RPMI8226 (cell line): ENCODE measurements at regions not wholly inside any gene's neighbourhood (a gene's known extent, or its start where the extent isn't known, plus 50 kb on each side); places are given as distances from the start of the nearest gene placed in this dataset.
"Not testable (repeated sequence)": the region's sequence is repeated elsewhere in the genome, so short reads cannot be mapped to it uniquely, and the experiment has no call there.

Experiments used
- DNase-seq: peaks from one replicate; pipeline ENCODE4 v3.0.0-alpha.2; 2015

DNA sequence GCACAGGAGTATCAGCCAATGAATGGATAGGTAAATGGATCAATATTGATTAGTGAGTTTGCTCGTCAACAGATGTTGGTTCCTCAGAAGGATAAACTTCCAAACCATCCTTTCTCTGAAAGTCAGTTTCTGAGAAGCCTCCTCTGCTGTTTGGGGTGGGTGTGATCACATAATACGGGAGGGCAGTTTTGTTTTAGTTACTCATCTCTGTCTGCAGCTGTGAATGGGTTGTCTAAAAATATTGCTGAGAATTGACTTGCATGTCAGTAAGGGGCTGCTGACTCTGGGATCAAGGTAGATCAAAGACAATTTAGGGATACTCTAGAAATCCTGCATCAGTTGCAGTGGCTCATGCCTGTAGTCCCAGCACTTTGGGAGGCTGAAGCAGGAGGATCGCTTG is 390.8 kb upstream of the AMELY start:
- no peak for DNase-seq

DNA sequence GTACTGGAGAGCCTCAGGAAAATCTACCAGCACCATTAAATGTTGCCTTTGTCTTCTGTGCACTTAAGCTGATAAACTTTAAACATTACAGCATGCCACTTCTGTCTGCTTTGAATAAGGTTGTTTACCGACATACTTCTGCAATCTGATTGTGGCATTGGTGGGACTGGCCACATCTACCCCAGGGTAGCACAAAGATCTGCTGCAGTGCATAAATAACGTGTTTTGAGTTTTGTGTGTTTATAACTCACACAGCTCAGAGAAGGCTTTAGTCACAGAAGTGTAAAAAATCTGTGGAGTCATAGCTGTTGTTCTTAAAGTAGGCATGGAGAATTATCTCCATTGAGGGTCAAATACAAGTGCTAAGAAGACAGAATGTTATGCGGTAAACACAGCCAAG is 388.4 kb upstream of the AMELY start:
- DNase-seq, result no peak

DNA sequence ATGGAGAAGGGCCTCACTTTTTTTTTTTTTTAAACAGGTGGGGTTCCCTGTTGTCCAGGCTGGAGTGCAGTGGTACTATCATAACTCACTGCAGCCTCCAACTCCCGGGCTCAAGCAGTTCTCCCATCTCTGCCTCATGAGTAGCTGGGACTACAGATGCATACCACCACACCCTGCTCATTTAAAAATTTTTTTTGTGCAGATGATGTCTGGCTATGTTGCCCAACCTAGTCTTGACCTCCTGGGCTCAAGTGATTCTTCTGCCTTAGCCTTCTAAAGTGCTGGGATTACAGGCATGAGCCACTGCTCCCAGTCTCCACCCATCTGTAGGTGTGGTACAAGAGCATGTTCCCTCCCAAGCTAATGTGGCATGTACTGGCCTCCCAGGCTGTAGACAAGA is 380.6 kb upstream of the AMELY start:
- DNase-seq, result no peak

DNA sequence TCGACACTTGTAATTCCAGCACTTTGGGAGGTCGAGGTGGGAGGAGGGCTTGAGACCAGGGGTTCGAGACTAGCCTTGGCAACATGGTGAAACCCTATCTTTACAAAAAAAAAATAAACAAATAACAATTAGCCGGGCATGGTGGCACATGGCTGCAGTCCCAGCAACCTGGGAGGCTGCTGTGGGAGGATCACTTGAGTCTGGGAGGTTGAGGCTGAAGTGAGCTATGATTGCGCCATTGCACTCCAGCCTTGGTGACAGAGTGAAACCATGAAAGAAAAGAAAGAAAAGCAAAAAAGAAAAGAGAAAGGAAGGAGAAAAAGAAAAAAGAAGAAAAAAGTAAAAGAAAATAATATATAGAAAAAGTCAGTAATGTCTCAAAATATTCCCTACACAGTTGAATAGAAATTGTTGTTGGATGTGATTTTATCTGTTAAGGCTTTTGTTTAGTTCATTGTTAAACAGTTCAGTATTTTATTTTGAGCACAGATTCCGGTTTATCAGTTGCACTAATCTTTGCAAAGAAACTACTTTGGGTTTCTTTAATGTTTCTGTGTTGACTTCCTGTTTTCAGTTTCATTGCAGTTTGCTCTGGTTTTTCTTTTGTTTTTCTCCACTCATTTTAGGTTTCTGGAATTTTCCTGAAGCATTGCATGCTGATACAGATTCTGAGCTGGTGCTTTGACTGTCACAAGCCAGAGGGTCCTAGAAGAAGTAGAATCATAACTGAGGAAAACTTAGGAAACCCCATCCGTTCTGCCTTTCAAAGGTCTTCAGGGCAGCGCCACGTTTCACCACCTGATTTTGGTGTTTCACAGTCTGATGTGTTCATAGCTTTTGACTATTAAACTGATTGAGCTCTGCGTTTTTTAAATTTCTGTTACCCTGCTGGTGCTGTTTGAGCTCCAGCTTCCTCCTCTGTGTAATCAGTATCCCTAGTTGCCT is 378.6 kb upstream of the AMELY start:
- DNase-seq, result peak; percentile 15

DNA sequence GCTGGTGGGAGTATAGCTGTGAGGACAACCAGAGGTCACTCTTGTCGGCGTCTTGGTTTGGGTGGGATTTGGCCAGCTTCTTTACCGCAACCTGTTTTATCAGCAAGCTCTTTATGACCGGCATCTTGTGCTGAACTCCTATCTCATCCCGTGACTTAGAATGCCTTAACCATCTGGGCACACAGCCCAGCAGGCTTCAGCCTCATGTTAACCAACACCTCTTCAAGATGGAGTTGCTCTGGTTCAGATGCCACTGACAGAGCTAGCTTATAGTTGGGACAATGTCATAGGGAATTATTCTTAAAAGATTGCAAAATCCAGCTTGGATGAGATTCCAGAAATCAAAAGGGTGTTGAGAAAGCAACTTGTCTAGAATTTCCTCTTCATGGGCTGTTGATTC is 377.1 kb upstream of the AMELY start:
- no peak for DNase-seq

DNA sequence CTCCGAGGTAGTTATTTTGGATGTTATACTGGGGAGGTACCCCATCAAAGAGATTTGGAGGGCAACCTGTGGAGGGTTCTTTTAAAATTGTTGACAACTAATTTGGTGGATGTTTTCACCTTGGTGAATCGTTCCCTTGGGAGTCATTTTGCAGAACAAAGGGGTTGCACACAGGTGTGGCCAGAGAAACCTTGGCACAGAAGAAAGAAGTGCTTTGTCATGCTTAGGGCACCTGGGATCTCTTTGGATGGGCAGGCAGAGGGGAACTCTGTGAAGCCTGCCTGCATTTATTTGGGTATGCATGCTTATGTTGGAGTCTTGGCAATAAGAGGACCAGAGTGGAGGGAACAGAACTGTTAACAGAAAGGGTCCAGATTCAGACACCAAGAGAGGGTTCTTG is 376.4 kb upstream of the AMELY start:
- DNase-seq, result not testable (repeated sequence)

DNA sequence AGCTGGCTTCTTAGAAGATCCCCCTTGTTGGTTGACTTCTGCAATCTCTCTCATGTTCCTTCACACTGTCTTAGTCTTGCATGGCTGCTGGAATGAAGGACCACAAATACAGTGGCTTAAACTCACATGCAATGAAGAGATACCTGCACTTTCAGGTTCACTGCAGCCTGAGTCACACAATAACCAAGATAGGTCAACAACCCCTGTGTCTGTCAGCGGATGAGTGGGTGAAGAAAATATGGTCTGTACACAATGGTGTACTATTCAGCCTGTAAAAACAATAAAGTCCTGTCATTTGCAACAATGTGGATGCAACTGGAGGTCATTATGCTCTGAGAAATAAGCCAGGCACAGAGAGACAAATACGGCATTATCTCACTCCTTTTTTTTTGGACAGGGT is 373.8 kb upstream of the AMELY start:
- DNase-seq, result no peak

DNA sequence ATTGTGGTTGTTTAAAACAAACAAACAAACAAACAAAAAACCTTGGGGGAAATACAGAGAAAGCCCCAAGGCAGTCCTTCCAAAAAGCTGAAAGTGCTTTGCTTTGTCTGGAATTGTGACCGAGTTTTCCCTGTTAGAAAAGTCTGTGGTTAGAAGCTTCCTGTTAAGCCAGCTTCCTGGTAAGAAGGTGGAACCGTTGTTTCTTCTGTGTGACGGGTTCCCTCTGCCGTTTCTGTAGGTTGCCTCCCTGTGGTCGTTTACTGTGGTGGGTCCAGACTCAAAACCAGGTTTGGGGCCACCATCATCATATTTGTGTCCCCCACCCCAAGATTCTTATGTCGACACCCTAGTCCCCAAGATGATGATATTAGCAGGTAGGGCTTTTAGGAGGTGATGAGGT is 371.4 kb upstream of the AMELY start:
- DNase-seq, result no peak

DNA sequence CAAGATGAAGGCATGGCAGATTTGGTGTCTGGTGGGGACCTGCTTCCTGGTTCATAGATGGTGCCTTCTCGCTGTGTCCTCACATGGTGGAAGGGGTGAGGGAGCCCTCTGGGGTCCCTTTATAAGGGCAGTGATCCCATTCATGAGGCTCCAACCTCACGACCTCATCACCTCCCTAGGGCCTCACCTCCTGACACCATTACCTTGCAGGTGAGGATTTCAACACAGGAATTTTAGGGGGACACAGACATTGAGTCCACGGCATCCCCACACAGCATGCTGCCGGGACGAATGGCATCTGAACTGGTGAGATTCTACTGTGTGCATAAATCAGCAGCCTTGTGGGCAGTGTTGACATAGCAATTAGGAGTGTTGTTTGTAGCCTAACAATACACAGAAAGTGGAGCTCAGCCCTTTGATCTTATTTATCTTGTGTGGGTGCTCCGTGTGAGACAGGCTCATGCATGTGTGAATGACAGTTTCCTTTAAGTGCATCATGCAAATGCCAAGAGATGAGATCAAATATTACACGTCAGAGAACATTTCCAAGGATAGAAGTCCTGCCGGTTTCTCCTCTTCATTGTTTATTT is 368.7 kb upstream of the AMELY start:
- DNase-seq, result not testable (repeated sequence)

DNA sequence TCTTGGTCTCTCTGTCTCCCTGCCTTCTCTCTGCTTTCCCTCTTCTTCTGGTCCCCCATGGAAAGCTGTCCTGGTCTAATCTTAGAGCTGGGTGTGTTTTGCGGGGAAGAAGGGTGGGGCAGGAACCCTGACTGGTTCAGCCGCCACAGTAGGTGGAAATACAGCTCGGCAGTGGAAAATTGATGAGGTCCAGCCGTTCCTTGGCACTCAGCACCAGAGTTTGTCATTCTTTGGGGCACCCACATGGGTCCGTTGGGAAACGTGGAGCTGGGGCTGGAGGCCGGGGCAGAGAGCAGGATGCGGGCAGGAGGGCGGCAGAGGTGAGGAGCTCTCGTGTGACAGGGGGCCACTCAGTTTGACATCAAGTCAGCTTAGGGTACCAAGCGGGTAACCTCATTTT is 364.2 kb upstream of the AMELY start:
- no peak for DNase-seq

DNA sequence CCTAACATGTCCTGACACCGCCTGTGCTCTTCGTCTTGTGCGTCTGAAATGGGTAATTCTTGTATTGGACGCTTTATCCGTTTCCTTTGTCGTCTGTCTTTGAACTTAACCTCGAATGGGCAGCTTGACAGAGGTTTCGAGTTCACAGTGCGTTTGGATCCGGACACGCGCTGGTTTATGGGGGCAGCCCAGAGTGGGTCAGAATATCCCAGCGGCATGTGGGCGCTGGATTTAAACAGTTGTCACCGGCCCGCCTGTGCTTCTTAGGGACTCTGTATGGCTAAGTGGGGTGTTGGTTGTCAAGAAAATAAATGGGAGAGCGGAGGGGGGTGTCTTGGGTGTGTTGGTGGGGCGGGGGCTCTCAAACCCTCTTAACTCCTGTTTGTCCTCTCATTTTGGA is 363.5 kb upstream of the AMELY start:
- DNase-seq, result no peak

DNA sequence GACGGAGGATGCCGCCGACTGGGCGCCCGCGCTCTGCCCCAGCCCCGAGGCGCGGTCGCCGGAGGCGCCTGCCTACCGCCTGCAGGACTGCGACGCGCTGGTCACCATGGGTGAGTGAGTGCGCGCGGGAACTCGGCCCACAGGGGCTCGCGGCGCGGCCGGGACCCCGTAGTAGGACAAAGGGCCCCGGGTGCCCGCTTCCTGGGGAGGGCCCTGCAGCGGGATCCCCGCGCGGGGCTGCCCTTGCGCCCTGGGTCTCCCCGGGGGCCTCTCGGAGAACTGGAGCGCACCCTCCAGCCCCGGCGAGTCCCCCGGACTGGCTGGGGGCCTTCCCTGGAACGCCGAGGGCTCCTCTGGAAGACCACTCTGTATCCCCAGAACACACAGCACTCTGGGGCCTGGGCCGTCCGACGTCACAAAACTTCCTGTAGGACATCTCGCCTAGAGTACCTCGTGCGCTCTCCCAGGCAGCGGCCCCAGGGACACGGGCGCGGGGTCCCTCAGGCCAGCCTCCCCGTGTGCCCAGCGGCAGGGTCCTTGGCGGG is 362.9 kb upstream of the AMELY start:
- DNase-seq, result peak; percentile 12

DNA sequence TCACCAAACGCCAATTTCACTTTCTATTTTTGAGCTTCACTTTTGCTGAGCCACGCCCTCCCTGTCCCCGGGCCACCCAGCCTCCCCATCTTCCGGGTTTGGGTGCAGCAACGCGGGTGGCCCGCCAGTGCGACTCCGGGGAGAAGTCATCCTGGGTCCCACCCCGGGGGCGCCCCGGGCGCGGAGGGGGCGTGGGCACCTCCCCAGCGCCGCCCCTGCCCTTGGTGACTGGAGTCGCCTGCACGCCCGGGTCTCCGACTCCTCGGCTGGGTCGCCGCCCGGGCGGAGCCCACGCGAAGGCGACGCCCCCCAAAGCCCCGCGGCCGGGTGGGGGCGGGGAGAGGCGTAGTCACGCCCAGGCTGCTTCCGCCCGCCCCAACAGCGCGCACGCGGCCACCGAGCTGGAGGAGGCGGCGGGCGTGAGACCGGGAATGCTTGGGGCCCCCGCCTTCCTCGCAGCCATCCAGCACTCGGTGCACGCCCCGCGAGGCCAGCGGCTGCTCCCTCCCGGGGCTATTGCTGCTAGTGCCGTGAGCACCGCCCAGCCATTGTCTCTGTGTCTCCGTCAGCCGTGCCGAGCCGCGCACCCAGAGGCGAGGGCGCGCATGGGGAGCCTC is 362.1 kb upstream of the AMELY start:
- DNase-seq, result peak; percentile 78

DNA sequence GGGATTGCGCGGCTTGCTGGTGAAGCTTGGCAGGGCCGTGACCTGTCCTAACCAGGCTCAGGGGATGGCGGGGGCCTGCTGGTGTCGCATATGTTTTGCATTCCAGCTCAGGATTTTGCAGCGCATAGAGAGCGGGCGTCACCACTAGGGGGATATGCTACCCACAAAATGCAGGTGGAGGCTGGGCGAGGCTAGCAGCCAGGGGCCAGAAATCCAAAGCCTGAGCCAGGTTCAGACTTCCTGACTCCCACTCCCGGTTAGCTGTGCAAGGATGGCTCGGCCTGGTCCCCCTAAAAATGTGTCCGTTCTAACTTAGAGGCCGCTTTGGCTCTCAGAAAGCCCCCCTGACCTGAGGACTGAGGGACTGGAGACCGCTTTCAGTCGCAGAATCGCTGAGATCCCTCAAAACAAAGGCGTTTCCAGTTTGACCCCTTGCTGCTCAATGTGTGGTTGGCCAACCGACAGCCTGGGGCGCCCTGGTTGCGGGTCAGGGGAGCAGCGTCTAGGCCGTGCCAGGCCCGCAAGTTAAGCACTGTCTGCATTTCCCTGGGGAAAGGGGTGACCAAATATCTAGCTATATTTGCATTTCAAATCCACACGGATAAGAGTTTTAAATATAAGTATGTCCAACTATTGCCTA is 361.1 kb upstream of the AMELY start:
- peak; percentile 56 for DNase-seq

DNA sequence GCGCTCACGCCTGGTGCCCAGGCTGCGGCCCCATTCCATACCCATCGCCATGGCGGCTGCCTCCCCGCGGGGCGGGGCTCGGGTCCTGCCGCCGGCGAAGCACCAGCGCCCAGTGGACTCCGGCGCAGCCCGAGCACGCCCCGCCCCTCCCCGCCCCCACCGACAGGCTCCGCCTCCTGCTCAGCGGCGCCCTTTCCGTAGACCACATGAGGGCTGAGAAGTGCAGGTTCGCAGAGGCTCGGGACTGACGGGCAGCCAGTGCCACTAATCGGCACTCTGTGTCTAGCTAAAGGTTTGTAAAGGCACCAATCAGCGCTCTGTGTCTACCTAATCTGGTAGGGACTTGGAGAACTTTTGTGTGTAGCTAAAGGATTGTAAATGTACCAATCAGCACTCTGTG is 352.2 kb upstream of the AMELY start:
- DNase-seq, result no peak

DNA sequence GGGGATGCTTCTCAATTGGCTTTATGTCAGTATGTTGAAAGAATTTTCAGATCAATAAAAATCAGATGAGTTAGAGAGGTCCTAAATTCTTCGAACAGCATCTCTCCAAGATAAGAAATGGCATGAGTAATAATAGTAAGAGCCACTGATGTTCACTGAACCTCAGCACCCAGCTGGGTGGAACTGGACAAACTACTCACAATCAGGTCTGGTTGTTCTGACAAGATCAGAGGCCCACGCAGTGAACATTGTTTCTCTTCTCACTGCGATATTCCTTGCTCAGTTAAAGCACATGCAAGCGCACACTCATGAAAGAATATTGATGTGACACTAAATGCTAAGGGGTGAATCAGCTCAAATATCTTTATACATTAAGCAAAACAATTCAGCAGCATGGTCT is 351.0 kb upstream of the AMELY start:
- no peak for DNase-seq

DNA sequence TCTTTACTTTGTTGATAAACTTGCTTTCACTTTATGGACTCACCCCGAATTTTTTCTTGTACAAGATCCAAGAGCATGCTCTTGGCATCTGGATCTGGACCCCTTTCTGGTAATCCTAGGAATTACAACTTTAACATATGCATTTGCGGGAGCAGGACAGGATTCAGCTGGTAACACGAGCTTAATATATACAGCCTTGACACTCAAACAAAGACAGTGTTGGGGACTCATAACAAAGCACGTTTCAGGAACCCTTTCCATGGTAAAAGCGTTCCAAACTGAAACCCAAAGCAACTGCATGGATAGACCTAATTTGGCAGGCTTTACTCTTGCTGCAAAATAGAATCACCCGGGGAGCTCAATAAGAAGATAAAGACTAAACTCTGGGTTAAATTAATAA is 349.7 kb upstream of the AMELY start:
- no peak for DNase-seq

DNA sequence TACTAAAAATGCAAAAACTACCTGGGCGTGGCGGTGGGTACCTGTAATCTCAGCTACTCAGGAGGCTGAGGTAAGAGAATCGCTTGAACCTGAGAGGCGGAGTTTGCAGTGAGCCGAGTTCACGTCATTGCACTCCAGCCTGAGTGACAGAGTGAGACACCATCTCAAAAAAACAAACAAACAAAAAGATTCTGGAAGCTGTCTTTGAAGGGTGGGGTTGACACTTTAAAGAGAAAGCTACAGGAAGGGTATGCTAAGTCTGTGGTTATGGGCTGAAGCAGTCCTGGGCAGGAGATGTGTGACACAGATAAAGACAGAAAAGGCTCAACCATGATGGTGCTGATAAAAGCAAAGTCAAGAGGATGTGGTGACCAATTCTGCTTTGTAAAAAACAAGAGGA is 328.5 kb upstream of the AMELY start:
- DNase-seq, result no peak

DNA sequence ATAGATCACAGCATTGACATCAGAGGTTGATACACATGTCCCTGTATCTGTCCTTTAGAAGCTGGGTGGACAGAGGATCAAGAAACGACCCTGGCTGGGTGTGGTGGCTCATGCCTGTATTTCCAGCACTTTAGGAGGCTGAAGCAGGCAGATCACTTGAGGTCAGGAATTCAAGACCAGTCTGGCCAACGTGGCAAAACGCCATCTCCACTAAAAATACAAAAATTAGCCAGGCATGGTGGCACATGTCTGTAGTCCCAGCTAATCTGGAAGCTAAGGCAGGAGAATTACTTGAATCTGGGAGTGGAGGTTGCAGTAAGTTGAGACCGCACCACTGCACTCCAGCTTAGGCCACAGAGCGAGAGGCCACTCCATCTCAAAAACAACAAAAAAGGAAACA is 300.4 kb upstream of the AMELY start:
- DNase-seq, result no peak

DNA sequence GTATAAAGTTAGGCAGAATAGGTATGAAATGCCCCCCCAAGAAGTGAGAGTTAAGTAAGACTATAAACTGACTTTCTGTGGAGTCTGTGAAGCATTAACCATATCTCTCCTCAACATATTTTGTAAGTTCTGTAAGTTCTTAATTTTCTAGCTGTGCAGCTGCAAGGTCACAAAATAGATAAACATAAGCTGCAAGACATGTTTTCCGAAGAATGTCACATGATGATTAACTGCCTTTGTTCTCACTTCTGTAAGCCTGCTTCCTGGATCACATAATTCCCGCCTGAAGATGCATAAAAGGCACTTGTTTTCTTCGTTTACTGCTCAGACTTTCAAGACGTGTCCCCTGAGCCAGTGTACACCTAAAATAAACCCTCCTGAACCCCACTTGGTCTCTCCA is 292.9 kb upstream of the AMELY start:
- DNase-seq, result no peak

DNA sequence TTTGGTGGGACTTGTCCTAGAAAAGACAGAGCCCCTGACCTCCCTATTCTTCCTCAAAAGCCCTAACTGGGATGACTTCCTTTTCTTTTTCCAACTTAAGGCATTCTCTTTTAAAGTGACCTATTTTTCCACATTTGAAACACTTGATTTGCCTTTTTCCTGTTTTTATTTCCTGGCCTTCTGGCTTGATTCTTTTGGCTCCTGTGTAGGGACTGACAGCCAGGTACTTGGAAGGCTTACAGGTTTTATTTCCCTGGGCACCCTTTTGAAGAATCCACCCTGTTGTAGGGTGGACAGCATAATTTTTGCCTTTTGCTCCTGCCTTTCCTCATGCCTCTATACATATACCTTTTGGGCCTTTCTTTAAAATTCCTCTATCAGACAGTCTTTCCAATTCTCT is 271.0 kb upstream of the AMELY start:
- DNase-seq, result no peak

DNA sequence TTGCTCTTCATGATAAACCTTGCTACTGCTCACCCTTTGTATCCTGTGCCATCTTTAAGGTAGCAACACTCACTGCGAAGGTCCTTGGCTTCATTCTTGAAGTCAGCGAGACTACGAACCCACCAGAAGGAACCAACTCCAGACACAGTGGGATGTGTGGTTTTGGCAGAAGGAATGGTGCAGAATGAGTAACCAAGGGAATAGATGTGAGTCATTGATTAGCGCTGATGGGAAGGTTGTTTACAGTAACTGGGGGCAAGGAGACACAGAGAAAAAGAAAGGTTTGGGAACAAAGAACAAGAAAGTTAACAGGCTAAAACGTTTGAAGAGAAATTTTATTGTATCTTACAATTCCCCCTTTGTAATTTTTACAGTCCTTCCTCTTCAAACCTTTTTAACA is 266.1 kb upstream of the AMELY start:
- DNase-seq, result no peak

DNA sequence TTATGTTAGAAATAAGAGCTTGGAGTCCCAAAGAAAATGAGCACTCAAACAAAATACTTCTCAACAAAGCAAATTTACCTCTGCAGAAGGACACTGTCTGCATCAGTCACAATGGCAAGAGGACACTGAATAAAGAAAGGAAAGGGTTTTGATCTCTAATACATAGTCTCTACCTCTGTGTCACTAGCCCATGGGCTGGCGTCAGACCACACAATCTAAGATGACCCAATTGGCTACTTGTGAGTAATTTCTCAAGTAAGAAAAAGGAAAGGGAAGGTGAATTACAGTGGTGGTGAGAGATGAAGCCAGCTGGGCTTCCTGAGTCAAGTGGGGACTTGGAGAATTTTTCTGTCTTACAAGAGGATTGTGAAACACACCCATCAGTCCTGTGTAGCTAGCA is 257.9 kb upstream of the AMELY start:
- DNase-seq, result no peak

DNA sequence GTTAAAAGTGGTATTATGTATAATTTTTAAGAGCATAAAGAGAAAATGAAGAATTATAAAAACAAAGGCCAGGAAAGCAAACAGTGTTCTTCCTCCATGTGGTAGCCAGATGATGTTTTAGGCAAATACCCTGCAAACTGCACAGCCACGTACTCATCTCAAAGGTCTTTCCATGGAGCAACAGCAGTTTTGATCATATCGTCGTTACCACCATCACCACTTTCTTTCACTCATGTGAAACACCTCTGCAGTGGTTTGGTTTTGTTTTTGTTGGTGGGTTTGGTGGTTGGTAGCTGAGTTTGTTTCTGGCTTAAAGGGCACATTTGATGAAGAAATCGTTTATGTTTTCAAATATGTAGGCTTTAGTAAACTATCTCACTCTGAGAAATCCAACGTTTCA is 229.9 kb upstream of the AMELY start:
- no peak for DNase-seq
